ENCODE measurements at regions not wholly inside any gene's neighbourhood (a gene's known extent, or its start where the extent isn't known, plus 50 kb on each side); places are given as distances from the start of the nearest gene placed in this dataset.

GRCh38 chr2:120606280-120606679 is 129.4 kb upstream of the GLI2 start:
- DNase-seq (ENCODE audit: low read depth in 3 of 3) = no peak

GRCh38 chr2:120606931-120607330 is 128.7 kb upstream of the GLI2 start:
- DNase-seq (ENCODE audit: low read depth in 3 of 3) = no peak

GRCh38 chr2:120607506-120607905 is 128.2 kb upstream of the GLI2 start:
- DNase-seq (ENCODE audit: low read depth in 3 of 3) = no peak

- no peak for DNase-seq (ENCODE audit: low read depth in 3 of 3)
These were observed 127.7 kb upstream of the GLI2 start for GRCh38 chr2:120607996-120608395.

- no peak for DNase-seq (ENCODE audit: low read depth in 3 of 3)
These were observed 125.8 kb upstream of the GLI2 start for GRCh38 chr2:120609826-120610395.

GRCh38 chr2:120611016-120611415 is 124.7 kb upstream of the GLI2 start:
- DNase-seq (ENCODE audit: low read depth in 3 of 3) = no peak

- DNase-seq (ENCODE audit: low read depth in 3 of 3) = no peak
These were observed 123.7 kb upstream of the GLI2 start for GRCh38 chr2:120611961-120612360.

- DNase-seq (ENCODE audit: low read depth in 3 of 3) = no peak
These were observed 123.2 kb upstream of the GLI2 start for GRCh38 chr2:120612471-120612870.

- DNase-seq (ENCODE audit: low read depth in 3 of 3) = no peak
These were observed 122.7 kb upstream of the GLI2 start for GRCh38 chr2:120612931-120613330.

GRCh38 chr2:120613742-120614571 is 121.7 kb upstream of the GLI2 start:
- DNase-seq (ENCODE audit: low read depth in 3 of 3) = no peak

- DNase-seq (ENCODE audit: low read depth in 3 of 3) = no peak
These were observed 120.8 kb upstream of the GLI2 start for GRCh38 chr2:120614901-120615300.

GRCh38 chr2:120616261-120616660 is 119.4 kb upstream of the GLI2 start:
- no peak for DNase-seq (ENCODE audit: low read depth in 3 of 3)

GRCh38 chr2:120617055-120617454 is 118.6 kb upstream of the GLI2 start:
- no peak for DNase-seq (ENCODE audit: low read depth in 3 of 3)

- DNase-seq (ENCODE audit: low read depth in 3 of 3) = no peak
These were observed 116.8 kb upstream of the GLI2 start for GRCh38 chr2:120618830-120619229.

- no peak for DNase-seq (ENCODE audit: low read depth in 3 of 3)
These were observed 116.1 kb upstream of the GLI2 start for GRCh38 chr2:120619579-120619978.

GRCh38 chr2:120620025-120620793 is 115.5 kb upstream of the GLI2 start:
- no peak for DNase-seq (ENCODE audit: low read depth in 3 of 3)

- no peak for DNase-seq (ENCODE audit: low read depth in 3 of 3)
These were observed 113.4 kb upstream of the GLI2 start for GRCh38 chr2:120622159-120622869.

- DNase-seq (ENCODE audit: low read depth in 3 of 3) = no peak
These were observed 112.5 kb upstream of the GLI2 start for GRCh38 chr2:120622886-120623753.

- DNase-seq (ENCODE audit: low read depth in 3 of 3) = no peak
These were observed 111.5 kb upstream of the GLI2 start for GRCh38 chr2:120624061-120624737.

- no peak for DNase-seq (ENCODE audit: low read depth in 3 of 3)
These were observed 110.8 kb upstream of the GLI2 start for GRCh38 chr2:120624738-120625446.
